CD4-positive, alpha-beta T cell treated with Interferon alpha-2 for 1 hour (primary cell): ENCODE measurements at regions not wholly inside any gene's neighbourhood (a gene's known extent, or its start where the extent isn't known, plus 50 kb on each side); places are given as distances from the start of the nearest gene placed in this dataset.

Experiments used
- DNase-seq, 2 donors: peaks; one replicate each; pipeline ENCODE4 v3.0.0-alpha.2; 2020 to 2022

GRCh38 chr3:194977356-194977755 is 291.7 kb downstream of the FAM43A start:
- no peak for DNase-seq

- no peak for DNase-seq
Observed at GRCh38 chr3:194979173-194979572, 291.8 kb downstream of the XXYLT1 start.

DNA sequence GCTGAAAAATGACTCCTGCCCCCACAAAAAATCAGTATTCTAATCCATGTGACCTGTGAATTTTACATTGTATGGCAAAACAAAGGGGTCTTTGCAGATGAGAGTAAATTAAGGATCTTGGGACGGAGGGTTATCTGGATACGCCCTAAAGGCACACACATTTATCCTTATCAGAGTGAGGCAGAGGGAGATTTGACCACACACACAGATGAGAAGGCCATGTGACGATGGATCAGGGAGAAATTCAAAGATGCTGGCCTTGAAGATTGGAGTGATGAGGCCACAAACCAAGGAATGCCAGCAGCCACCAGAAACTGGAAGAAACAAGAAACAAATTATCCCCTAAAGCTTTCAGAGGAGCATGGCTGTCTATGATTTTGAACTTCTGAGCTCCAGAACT is 288.5 kb downstream of the XXYLT1 start:
- no peak for DNase-seq

GRCh38 chr3:194983121-194983520 is 287.8 kb downstream of the XXYLT1 start:
- no peak for DNase-seq

GRCh38 chr3:194983620-194984019 is 287.3 kb downstream of the XXYLT1 start:
- DNase-seq: no peak

DNA sequence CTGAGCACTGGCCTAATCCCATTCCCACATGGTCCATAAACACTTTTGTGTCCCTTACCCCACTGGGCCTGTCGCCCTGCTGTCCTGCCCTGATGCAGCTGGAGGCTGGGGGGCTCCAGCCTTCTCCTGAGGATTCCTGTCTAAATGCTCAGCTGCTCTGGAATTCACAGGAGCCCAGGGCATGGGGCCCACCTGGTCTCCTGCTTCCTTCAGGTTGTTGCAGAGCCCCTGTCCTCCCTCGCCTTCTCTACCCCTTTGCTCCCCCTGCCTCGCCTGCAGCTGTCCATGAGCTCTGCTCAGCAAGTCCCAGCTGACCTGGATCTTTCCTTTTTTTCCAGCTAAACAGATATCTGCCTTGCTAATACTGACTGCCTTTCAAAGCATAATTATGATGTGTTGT is 286.9 kb downstream of the XXYLT1 start:
- no peak for DNase-seq

DNA sequence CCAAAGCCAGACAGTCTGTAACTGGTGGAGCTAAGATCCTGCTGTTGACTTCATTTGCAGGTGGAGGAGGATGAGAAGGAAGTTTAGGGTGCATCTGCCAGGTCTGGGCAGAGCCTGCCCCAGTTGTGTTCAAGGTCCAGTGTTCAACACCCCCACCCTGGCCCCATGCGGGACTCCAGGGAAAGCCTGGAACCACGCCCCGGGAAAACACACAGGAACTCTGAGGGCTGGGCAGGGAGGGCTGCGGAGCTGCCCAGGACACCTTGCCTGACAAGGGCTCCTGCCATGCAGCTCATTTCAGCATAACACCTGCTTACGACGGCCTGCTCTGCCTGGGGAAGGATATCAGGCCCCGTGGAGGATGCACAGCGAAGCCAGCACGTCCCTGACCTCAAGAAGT is 286.3 kb downstream of the XXYLT1 start:
- no peak for DNase-seq

DNA sequence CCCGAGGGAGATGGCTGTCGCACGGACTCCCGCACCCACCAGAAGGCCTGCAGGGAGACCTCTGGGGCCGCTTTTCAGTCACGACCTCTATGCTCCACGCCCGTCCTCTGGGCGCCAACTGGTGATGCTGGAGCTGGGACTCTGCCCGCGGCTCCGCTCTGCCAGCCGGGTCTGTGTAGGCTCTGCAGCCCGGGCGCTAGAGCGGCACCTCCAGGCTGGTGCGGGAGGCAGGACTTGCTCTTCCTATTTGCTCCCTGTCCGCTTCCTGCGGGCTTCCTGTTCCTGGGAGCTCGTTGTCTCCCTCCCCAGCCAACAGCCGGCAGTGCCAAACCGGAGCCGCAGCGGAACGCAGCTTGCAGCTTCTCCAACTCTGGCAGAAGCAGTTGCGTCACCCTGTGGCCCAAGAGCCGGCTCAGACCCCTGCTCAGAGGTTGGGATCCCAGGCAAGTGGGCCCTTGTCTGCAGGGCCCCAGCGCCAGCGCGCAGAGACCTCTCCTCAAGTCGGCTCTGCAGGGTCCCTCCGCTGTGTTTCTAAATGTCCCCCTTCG is 285.9 kb downstream of the XXYLT1 start:
- DNase-seq: peak in 1 of 2 donors; percentile 6

GRCh38 chr3:194986208-194987043 is 284.5 kb downstream of the XXYLT1 start:
- DNase-seq: no peak

DNA sequence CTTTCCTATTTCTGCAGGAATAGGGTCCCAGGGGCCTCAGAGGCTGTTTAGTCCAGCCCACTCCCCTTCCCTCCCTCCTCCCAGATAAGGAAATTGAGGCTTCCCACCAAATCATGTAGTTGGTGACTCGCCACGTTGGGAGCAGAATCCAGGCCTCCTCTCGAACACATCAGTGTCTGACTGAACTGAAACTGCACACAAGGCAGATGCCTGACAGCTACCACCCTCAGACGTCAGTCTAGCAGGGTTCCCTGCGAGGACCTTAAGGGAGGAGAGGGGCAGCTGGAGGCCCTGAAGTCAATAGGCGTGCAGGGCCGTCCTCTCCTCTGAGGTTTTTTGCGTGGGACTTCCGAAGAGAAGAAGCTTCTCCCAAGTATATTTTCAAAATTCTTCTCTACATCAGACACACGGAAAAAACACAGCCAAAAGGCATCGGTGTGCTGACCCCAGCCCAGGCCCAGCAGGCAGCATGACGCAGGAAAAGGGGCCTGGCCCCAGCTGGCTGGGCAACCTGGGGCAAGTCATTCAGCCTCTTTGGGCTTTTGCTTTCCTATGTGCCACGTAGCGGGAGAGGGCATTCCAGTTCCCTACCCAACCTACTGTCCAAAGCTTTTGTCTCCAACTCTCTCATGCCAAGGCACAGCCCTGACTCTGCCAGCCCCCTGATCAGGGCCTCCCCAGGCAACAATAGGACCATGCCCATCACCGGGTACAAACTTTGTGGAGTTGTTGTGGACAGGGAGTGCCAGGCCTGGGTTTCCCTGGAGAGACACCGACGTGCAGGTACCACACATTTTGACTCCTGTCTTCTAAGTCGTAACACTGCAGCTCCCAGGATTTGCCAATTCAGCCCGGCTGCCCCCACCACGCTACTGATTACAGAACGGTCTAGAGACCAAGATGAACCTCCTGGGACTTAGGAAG is 283.1 kb downstream of the XXYLT1 start:
- DNase-seq: no peak

DNA sequence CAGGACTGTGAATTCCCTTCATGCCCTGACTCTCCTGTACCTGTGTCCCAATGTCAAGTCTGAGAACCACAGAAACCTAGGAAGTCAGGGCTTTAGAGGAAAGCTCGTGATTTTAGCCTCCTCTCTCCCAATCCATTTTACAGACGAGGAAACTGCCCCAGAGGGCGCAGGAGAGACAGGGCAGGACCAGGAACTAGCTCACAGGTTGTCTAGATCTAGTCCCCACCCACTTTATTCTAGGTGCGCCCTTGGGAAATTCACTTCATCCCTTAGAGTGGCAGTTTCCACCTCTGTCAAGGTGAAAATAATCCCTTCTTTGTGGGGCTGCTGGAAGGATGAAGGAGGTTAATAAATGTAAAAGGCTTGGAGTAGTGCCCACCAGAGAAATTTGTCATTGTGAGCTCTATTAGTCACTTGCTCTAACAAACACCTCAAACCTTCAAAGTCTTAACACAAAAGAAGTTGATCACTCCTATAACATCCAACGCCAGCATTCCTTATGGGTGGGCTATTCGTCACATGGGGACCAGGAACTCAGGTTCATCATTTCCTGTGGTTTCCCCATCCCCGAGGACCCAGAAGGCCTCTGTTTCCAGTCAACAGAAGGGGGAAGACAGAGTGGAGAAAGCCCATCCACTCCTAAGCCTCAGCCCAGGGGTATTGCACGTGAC is 282.3 kb downstream of the XXYLT1 start:
- no peak for DNase-seq

DNA sequence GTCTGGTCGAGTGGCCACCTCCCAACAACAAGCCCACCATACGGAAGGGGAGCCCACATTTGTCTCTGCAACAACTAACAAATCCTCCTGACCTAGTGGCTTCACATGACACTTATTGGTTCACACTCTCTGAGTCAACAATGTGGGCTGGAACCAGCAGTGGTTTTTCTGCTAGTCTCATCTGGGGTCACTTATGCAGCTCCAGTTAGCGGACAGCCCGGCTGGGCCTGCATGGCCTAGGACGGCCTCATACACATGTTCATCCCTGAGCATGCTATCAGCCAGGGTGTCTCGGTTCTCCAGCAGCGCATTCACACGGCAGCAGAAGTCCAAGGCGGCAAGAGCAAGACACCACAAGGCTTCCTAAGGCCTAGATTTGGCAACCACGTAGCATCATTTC is 281.7 kb downstream of the XXYLT1 start:
- no peak for DNase-seq

DNA sequence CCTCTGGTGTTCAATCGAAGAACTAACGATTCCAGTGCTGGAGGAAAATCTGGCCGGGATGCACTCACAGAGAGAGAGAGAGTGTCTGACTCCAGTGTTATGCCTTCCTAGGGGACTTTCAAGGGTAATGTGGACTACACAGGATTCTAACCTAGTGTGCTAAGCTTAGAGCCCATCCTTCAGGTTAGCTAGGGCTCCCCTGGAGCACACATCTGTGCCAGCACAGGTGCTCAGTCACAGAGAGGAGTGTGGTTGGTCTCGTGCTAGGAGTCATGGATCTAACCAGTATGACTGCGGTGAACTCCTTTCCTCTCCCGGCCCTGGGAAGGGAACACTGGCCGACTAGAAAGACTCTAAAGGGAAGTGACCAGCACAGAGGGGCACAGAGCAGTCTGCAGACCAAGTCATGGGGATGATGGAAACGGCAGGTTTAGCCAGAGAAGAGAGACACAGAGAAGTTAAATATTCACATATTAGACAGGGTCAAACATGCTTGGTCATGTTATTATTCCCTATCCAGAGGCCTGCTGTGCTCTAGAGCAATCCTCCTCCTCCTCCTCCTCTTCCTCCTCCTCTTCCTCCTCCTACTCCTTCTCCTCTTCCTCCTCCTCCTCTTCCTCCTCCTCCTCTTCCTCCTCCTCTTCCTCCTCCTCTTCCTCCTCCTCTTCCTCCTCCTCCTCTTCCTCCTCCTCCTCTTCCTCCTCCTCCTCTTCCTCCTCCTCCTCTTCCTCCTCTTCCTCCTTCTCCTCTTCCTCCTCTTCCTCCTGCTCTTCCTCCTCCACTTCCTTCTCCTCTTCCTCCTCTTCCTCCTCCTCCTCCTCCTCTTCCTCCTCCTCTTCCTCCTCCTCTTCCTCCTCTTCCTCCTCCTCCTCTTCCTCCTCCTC is 280.3 kb downstream of the XXYLT1 start:
- DNase-seq: no peak

GRCh38 chr3:194991338-194991654 is 279.7 kb downstream of the XXYLT1 start:
- DNase-seq: no peak

DNA sequence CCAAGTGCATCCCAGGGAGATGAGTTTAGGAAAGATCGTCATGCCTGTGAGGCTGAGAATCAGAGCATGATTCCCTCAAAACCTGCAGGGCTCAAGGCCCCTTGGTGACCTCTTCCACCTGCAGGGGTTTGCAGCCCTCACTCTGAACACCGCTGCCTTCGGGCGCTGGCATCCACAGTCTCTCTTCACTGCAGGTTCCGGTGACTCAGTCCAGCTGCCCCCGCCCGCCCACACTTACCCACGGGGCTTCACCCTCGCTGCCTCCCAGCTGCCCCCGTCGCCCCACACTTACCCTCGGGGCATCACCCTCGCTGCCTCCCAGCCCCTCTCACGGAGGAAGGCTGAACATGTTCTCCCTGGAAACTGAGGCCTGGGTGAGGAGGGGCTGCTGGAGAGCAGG is 277.1 kb downstream of the XXYLT1 start:
- no peak for DNase-seq

- DNase-seq: no peak
Observed at GRCh38 chr3:194994551-194994981, 276.4 kb downstream of the XXYLT1 start.

DNA sequence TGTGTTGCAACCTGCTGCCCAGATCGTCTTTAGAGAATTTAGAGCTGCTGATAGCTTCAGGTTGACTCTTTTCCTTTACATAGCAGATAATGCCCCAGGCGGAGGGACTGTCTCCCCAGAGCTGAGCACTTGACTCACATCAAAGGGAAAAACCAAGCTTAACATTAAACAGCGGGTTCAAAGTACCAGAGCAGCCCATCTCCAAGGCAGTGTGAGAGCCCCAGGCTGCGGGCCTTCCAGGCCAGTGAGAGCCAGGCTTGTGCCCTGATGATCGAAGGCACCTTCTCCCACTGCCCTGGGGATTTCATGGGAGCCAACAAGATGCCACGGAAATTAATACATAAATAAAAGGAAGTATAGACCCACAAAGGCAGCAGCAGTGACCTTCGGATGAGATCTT is 275.6 kb downstream of the XXYLT1 start:
- DNase-seq: no peak

GRCh38 chr3:194995922-194996321 is 275.0 kb downstream of the XXYLT1 start:
- no peak for DNase-seq

DNA sequence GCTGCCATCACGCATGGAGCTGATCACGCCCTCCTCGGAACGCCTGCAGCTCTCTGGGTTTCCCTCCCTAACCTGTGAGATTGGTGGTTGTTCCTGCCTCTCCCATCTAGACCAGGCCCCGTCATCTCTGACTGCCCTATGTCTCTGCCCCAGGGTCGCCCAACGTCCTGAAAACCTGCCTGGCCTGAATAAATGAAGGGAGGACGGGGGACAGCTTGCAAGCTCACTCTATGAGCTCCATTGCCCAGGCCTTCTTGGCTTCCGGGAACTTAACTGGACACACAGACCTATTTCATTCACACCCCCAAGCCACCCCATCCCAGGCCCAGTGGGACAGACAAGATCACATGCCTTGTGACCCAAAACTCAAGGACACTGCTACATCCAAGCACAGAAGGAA is 274.2 kb downstream of the XXYLT1 start:
- DNase-seq: no peak

- no peak for DNase-seq
Observed at GRCh38 chr3:194998417-194998816, 272.5 kb downstream of the XXYLT1 start.

DNA sequence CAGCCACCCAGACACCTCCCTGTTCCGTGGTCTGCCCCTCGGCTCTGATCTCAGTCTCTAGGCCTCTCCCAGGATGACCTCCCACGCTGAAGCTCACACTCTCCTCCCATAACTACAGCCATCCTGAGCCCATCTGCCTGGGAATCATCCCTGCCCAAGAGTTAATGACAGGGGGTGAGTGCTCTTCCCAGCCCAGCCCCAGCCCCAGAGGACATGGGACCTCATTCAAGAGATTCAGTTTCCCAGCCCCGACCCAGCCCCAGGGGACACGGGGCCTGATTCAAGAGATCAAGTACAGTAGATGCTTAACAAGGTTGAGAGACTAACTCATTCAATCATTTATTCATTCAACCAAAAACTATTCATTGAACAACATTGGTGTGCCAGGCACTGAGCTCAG is 272.0 kb downstream of the XXYLT1 start:
- DNase-seq: no peak

DNA sequence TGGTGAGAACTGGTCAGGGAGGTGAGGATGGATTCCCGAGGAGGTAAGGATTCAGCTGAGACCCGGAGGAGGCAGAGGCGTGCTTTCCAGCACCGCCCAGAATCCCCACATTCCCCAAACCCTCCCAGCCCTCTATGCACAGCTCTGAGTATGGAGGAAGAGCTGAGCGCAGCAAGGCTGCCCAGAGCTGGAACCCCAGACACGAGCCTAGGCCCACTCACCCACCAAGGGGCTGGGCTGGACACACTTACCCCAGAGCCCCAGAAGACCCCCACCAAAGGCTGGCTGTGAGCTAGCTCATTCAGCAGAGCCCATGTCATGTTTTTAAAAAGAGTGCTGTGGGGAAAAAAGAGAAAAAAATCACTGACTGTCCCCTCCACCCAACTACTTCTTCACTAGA is 271.5 kb downstream of the XXYLT1 start:
- no peak for DNase-seq
